Fibroblast of skin of back (primary cell): ENCODE measurements at regions not wholly inside any gene's neighbourhood (a gene's known extent, or its start where the extent isn't known, plus 50 kb on each side); places are given as distances from the start of the nearest gene placed in this dataset.
"Not testable (repeated sequence)": the region's sequence is repeated elsewhere in the genome, so short reads cannot be mapped to it uniquely, and the experiment has no call there.

Experiments
- DNase-seq: peaks from one replicate; pipeline ENCODE4 v3.0.0-alpha.2; 2013

DNA sequence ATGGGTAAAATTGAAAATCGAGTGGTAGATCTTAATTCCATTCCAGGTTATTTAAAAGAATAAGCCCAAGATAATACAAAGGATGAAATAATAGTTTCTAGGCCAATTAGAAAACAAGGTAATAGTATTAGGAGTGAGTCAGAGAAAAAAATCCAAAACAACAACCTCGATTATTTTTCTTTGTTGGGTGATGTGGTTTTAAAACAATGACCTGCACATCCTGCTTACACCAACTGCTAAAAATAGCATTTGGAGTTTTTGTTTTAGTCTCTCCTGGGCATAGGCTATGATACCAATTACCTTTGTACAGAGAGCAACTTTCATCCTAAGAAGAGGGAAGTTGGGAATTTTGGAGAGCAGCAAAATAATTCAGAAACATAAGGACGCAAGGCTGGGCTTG, 101.7 kb upstream of the MYO10 start:
- DNase-seq = peak; percentile 68

DNA sequence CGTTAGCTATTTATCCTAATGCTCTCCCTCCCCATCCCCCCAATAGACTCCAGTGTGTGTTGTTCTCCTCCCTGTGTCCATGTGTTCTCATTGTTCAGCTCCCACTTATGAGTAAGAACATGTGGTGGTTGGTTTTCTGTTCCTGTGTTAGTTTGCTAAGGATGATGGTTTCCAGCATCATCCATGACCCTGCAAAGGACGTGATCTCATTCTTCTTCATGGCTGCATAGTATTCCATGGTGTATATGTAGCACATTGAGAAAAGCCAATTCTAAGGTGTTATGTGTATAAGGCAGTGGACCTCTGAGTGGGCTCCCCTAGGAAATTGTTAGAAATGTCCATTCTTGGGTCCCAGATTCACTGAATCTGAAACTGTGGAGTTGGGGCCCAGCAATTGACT, 103.1 kb upstream of the MYO10 start:
- no peak for DNase-seq

DNA sequence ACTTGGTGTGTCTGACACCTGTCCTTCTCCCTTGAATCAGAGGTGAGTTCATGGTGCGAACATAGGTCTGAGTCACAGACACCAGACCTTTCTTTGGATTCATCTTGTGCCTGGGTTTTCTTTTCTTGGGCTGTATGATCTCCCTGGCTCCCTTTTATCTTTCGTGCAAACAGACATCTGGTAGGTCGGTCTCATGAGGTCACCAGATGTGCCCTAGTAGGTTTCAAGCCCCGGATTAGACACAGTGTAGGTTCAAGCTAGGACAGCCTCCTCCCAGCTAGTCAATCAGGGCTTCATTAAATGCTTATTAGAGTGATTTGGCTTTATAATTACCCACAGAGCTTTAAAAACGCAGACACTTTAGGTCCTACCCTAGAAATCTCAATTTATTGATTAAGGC, 106.0 kb upstream of the MYO10 start:
- no peak for DNase-seq

DNA sequence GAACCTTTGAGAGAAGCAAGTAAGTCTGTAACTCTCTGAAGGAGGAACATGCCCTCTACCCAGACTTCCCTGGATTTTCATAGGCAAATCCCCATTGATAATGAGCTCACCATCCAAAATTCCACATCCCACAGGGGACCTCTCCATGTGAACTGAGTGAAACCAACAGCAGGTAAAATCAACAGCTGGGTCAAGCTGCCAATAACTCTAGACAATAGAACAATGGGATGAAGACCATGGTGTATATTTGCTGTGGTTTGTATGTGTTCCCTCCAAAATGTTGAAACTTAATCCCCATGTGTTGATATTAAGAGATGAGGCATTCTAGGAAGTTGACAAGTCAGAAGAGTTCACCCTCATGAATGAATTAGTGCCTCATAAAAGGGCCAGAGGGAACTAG, 110.2 kb upstream of the MYO10 start:
- DNase-seq = no peak

DNA sequence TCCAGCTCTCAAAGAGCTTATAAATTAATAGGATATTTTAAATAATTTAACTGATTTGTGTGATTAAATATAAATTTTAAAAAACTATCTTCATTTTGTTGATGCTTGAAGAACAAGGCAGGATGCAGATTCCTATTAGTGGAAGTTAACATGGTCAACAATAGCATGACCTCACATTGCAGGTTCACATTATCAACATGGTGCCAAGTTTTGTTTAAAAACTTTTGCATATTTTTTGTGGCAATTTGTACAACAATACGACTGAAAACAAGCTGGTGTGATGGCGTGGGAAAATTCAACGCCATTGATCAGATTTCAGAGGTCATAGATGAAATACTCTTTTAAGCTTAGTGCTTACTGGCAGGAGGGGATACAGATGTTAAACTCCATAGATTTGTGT, 114.1 kb upstream of the MYO10 start:
- DNase-seq = no peak

DNA sequence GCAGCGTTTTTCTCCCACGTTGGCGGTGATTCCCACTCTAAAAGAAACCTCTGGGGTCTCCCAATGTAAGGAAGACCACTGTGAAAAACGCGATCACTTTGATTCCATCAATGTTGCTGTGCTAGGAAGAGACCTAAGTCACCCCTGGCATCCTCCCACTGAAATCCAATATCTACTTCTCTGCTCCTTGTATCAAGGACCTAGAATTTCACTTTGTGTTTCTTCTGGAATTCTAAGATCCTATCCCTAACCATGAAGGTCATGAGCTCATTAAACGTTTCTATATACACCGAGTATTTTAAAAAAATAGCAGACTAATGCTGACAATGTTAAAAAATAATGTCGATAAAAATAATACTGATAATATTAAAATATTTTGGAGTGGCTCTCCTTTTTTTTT, 118.8 kb upstream of the MYO10 start:
- DNase-seq = no peak

DNA sequence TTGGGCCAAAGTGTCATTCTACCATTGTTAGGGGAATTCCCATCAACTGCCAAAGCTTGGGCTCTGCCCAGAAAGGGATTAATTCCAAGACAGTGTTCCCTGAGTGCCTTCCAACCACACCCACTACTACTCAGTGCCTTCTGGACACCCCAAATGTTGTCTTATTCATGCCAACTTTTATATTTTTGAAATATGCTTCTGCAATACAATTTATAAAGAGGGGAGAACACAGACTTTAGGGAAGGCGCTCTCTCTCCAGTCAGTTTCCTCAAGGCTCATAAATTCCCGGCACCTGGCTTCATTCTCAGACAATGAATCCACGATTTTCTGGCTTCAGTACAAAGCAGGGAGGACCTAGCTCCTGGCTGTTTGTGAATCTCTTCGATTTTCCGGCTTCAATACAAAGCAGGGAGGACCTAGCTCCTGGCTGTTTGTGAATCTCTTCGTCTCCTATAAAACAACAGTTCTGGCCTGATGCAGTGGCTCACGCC, 120.1 kb upstream of the MYO10 start:
- DNase-seq = peak; percentile 63

DNA sequence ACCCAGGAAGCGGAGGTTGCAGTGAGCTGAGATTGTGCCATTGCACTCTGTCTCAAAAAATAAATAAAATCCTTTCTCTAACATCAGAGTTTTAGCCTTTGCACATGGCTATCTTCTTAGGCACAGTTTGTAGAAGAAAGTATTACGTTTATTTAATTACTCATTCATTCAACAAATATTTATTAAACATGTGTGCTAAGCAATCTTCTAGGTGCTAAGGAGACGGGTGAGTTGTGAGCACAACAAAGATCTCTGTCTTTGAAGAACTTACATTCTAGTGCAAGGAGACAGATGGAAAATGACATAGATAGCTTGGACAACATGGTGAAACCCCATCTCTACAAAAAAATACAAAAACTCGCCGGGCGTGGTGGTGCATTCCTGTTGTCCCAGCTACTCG, 122.3 kb upstream of the MYO10 start:
- DNase-seq = peak; percentile 26

DNA sequence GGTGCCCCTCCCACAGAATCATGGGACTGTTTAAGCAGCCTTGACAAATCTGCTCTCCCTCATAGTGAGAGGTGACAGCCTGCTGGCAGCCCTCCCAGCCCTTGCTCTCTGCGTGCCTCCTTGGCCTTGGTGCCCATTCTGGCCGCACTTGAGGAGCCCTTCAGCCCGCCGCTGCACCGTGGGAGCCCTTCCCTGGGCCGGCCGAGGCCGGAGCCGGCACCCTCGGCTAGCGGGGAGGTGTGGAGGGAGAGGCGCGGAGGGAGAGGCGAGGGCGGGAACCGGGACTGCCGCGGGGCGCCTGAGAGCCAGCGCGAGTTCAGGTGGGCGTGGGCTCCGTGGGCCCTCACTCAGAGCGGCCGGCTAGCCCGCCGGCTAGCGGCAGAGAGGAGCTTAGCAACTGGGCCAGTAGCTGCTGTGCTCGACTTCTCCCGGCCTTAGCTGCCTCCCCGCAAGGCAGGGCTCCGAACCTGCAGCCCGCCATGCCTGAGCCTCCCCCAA, 125.9 kb upstream of the MYO10 start:
- DNase-seq = no peak

DNA sequence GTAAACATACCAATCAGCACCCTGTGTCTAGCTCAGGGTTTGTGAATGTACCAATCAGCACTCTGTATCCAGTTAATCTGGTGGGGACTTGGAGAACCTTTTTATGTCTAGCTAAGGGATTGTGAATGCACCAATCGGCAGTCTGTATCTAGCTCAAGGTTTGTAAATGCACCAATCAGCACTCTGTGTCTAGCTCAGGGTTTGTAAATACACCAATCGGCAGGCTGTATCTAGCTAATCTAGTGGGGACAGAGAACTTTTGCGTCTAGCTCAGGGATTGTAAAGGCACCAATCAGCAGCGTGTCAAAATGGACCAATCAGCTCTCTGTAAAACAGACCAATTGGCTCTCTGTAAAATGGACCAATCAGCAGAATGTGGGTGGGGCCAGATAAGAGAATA, 126.7 kb upstream of the MYO10 start:
- DNase-seq = not testable (repeated sequence)

DNA sequence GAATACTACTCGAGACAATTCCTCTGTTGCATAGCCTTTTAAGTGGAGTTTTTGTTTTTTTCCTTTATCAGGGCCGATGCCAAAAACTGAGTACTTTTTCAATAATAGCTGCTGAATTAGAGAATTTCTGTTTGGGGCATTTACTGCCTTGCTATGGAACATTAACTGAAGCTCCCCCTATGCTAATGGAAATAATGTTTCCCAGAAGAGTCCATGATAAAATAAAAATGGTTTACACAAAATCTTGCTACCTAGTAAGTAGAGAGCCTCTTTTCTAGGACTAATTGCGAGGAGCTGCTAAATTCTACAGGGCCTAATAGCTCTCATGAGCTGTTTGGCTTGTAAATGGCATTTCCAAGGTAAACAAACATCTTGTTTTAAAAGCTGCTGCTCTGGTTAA, 128.2 kb upstream of the MYO10 start:
- DNase-seq = no peak

DNA sequence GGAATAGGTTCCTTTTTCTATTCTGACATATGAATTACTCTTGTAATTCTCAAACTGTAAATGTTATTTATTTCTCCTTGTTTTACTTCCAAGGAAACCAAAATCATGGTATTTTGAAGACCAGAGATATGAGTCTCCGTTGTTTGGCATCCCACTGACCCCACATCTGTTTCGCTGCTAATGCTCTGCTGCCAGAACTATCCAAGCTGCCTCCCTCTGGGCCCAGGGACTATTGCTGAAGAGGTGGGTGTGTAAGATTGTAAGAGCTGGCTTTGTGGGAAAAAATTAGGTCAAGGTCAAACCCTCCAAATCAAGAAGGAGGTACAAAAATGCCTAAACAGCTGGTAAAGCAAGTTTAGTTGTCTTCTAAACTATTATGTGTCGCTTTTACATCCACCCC, 129.4 kb upstream of the MYO10 start:
- no peak for DNase-seq

DNA sequence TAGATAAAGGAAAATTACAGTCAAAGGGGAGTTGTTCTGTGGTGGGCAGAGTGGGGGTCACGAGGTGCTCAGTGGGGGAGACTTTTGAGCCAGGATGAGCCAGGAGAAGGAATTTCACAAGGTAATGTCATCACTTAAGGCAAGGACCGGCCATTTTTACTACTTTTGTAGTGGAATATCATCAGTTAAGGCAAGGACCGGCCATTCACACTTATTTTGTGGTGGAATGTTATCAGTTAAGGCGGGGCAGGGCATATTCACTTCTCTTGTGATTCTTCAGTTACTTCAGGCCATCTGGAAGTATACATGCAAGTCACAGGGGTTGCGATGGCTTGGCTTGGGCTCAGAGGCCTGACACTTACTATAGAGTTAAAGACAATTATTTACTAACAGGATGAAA, 129.9 kb upstream of the MYO10 start:
- not testable (repeated sequence) for DNase-seq

DNA sequence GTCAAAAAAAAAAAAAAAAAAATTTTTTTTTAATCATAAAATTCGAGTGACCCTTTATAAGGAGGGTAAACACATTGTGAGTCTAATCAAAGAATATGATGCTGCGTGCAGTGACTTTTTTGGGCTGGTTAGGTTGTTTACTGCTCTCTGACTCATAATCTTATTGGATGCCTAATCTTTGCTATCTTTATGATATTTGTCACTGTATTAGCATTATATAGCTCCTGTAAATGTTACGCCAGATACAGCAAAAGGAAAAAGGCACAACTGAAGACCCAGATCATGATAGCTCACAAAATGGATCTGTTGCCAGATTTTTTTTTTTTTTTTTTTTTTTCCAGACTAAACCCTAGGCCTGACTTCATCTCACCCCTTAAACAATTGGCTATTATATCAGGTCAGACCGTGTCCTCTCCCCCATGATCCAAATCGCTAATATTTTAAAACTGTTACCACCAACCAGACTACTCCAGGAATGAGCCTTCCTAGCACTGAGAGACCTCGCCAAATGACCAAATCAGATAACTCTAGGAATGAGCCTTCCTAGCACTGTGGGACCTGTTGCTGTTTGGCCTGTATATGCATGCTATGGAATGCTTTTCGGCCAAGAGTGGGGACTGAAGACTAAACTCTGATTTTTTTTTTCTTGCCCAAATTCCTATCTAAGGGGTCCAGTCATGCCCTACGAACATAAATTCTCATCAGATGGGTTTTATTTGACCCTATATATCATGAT, 131.7 kb upstream of the MYO10 start:
- no peak for DNase-seq

DNA sequence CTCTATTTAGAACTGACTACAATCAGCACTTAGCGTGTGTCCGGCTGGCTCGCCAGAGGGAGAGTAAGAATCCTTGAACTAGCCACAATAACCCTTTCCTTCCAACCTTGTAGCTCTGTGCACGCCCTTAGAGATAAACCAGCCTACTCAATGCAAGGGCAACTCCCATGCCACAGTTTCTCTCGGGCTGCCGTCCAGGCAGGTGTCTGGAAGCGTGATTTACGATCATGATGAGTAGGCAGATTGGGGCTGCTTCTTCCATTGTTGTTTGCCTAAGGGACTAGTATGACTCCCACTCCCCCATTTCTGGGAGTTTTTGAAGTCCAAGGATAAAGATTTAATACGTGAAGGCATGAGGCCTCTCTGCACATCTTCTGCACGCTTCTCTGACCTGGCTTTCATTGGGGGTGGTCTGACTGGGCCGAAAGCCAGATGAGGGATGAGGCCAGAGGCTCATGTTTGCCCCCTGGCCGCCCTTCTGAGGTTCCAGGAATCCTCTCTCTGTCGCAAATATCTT, 134.0 kb upstream of the MYO10 start:
- no peak for DNase-seq

DNA sequence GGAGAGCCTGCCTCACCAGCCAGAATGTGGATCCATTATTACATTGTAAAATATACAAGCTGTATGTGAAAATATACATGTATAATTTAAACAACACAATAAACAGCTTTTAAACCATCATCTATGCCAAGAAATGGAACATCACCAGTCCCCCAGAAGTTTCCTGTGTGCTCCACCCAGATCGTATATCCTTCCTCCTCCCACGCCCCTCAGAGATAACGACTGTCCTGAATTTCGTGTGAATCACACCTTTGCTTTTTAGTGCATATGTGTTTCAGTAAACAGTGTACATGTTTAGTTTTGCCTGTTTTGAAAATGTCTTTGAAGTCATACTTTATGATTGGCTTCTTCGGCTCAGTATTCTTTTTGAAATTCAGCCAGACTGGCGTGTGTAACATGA, 134.6 kb upstream of the MYO10 start:
- no peak for DNase-seq

DNA sequence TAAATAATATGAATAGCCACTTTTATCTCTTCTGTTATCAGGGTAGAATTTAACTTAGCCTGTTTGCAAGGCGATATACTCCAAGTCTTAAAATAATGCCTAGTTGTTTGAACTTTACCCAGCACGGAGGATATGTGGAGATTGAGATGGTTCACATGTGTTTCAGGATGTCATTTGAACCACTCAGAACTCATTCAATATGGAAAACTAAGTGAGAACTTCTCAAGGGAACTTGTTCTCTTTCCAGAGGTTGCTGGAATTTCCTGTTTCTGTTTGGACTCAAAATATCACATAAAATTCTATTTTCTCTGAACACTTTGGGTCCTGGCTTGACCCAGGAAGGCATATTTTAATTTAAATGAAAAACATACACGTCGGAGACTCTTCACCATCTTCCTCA, 139.1 kb upstream of the MYO10 start:
- no peak for DNase-seq

DNA sequence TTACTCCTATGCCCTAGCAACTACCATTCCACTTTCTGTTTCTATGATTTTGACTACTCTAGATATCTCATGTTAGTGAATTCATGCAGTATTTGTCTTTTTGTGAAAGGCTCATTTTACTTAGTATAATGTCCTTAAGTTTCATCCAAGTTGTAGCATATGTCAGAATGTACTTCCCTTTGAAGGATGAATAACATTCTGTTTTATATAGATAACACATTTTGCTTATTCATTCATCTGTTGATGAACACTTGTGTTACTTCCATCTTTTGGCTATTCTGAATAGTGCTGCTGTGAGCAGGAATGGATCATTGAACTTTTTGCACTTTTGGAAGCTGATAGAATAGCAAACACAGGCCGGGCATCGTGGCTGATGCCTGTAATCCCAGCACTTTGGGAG, 140.2 kb upstream of the MYO10 start:
- no peak for DNase-seq

DNA sequence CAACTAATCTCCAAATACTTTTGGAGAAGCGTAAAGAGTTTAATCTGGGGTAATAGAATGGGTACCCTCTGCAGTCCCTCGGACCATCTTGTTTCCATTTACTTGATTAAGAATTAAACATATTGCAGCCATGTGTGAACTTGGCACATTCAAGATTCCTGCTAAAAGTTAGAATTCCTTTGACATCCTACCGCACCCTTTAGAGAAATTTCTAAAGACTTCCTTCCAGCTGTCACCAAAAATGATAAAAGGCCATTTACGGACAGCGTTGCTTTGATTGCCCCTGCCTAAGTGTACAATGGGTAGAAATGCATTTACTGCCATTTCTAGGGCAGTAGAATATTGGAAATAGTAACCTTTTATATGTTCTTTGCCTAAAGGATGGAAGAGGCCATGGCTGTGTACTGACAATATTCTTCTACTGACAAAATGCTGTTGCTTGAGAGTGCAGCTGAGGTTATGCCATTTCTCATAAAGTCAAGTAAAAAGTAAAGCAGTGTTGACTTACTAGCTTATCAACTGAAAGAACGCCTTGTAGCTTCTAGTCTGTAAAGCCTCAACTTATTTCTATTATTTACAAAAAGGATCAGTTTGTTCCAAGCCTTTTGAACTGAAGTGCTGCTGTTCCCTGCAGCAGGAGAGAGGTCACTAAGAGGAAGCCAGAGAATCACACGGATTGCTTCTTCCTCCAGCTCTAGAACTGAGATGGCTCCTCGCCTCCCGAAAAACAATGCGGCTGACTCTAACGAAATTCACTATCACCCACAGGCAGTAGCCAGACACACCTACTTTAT, 139.8 kb upstream of the BASP1 start:
- no peak for DNase-seq

DNA sequence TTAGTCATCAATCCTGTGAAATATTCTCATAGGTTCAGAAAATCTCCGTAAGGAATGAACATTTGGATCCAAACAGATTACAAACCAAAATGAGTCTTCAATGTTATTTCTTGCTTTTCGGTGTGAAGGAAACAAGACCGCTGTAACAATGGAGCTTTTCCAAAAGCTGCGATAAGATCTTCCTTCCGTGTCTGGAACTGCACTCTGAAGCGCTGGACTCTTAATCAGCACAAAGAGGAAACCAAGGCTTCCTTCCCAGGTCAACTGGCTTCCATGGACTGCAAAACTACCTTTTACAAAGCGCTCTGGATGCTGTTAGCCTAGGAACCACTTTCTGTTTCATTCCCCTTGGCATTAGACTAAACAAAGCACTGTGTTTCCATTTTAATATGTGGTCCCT, 137.9 kb upstream of the BASP1 start:
- no peak for DNase-seq

DNA sequence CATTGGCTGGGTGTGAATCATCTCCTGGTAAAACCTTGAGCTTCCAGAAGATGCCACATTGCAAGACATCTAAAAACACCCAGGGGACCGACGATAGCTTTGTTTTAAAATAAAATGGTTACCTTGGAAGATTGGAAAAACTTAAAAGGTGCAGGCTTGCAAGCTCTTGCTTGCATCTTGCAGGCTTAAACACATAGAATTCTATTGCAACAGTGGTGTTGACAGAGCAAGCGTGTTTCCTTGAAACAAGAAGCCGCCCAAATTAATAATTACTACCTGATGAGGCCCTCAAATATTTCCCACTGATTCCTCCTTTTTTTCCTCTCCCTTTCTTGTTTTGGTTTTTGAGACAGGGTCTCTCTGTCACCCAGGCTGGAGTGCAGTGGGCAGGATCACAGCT, 137.1 kb upstream of the BASP1 start:
- no peak for DNase-seq

DNA sequence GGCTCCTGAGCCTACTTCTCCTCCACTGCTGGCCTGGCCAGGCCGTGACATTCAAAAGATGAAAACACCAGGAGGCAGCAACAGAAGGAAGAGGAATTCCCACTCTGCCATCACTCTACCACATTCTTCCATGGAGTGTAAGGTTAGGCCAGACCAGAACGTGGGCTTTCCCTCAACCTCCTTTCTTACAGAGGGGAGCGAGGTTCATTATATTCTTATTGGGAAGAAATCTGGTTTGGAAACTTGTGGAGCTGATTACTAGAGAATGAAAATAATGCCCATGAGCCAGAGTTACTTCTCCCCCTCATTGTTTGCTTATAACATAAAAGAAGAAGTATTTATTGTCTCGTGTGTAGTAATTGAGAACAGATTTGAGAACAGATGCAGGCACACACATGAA, 136.3 kb upstream of the BASP1 start:
- DNase-seq = peak; percentile 50

DNA sequence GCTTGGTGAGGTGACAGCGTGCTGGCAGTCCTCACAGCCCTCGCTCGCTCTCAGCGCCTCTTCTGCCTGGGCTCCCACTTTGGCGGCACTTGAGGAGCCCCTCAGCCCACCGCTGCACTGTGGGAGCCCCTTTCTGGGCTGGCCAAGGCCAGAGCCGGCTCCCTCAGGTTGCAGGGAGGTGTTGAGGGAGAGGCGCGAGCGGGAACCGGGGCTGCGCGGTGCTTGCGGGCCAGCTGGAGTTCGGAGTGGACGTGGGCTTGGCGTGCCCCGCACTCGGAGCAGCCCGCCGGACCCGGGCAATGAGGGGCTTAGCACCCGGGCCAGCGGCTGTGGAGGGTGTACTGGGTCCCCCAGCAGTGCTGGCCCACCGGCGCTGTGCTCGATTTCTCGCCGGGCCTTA, 134.2 kb upstream of the BASP1 start:
- DNase-seq = not testable (repeated sequence)

DNA sequence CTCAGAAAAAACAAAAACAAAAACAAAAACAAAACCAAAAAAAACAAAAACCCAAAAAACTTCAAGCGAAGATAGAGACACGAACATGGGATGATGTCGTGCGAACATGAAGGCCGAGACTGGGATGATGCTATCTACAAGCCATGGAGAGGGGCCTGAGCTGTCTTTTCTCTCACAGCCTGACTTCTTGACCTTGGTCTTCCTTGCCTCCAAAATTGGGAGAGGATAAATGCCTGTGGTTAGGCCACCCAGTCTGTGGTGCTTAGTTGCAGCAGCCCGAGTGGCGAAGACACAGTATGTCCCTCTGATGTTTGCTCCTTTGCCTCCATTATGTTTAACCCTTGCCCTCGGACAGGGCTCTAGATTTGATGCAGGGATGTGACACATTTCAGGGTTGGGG, 130.4 kb upstream of the BASP1 start:
- DNase-seq = peak; percentile 84
